WTC11 (cell line): ENCODE measurements at regions not wholly inside any gene's neighbourhood (a gene's known extent, or its start where the extent isn't known, plus 50 kb on each side); places are given as distances from the start of the nearest gene placed in this dataset.

Source experiments
- ATAC-seq: fragments of 200-7000 bp; cut with Tn5 transposase; 2 replicates; pipeline ENCODE4 v1.10.0; 2021; ENCODE audit warnings: mild to moderate bottlenecking, moderate library complexity
- CTCF ChIA-PET: fragments of 300-600 bp; sonication (Branson Sonifier 250); formaldehyde crosslinking; loops from one replicate; lab custom pipeline; 2021; ENCODE audit warnings: antibody characterized with exemption; lab: Charles Lee
- POLR2A ChIA-PET: fragments of 350-600 bp; sonication (Branson Sonifier 250); formaldehyde crosslinking; loops from one replicate; lab custom pipeline; 2021; ENCODE audit warnings: antibody characterized with exemption; lab: Charles Lee
- DNase-seq: peaks from one replicate; pipeline ENCODE4 v3.0.0; 2021; ENCODE audit warnings: low spot score
- H3K27ac Mint-ChIP-seq: 2 replicates; pipeline ENCODE4 v1.8.0; 2021; ENCODE audit warnings: mixed read lengths
- H3K27me3 Mint-ChIP-seq: 2 replicates; pipeline ENCODE4 v1.8.0; 2021; ENCODE audit warnings: low read depth, mild to moderate bottlenecking, moderate library complexity, mixed read lengths
- H3K36me3 Mint-ChIP-seq: 2 replicates; pipeline ENCODE4 v1.8.0; 2021; ENCODE audit warnings: mixed read lengths
- H3K4me1 Mint-ChIP-seq: 2 replicates; pipeline ENCODE4 v1.8.0; 2022; ENCODE audit warnings: mixed read lengths
- H3K4me3 Mint-ChIP-seq: 2 replicates; pipeline ENCODE4 v1.8.0; 2021; ENCODE audit warnings: mild to moderate bottlenecking, moderate library complexity, mixed read lengths
- H3K9me3 Mint-ChIP-seq: 2 replicates; pipeline ENCODE4 v1.8.0; 2021; ENCODE audit warnings: mixed read lengths
- CDX4 ChIP-seq: fragments of 250-450 bp; sonication (Bioruptor Pico); IDR thresholded peaks from 2 replicates; pipeline ENCODE4 v1.9.0; 2021; ENCODE audit warnings: moderate library complexity, mild to moderate bottlenecking, inconsistent platforms, borderline replicate concordance
- CREM ChIP-seq: sonication (generic); formaldehyde crosslinking; IDR thresholded peaks from 2 replicates; pipeline ENCODE4 v1.8.1; 2022; ENCODE audit warnings: mild to moderate bottlenecking, missing genetic modification reagents, moderate library complexity
- E2F4 ChIP-seq: sonication (generic); formaldehyde crosslinking; IDR thresholded peaks from 2 replicates; pipeline ENCODE4 v1.8.1; 2022; ENCODE audit warnings: low read depth, mild to moderate bottlenecking, moderate library complexity, missing genetic modification reagents, borderline replicate concordance
- E2F5 ChIP-seq: sonication (generic); formaldehyde crosslinking; IDR thresholded peaks from 2 replicates; pipeline ENCODE4 v1.8.1; 2022; ENCODE audit warnings: mild to moderate bottlenecking, moderate library complexity, missing genetic modification reagents
- ELF4 ChIP-seq: sonication (generic); formaldehyde crosslinking; IDR thresholded peaks from 2 replicates; pipeline ENCODE4 v1.8.1; 2022; ENCODE audit warnings: low read depth, mild to moderate bottlenecking, moderate library complexity, missing genetic modification reagents
- ESRRA ChIP-seq: sonication (generic); formaldehyde crosslinking; IDR thresholded peaks from 2 replicates; pipeline ENCODE4 v1.8.1; 2022; ENCODE audit warnings: mild to moderate bottlenecking, missing genetic modification reagents, borderline replicate concordance
- ETV6 ChIP-seq: sonication (generic); formaldehyde crosslinking; IDR thresholded peaks from 2 replicates; pipeline ENCODE4 v1.8.1; 2022; ENCODE audit warnings: mild to moderate bottlenecking, missing genetic modification reagents
- FOXP1 ChIP-seq: sonication (generic); formaldehyde crosslinking; IDR thresholded peaks from 2 replicates; pipeline ENCODE4 v1.8.0; 2022; ENCODE audit warnings: missing genetic modification reagents, mild to moderate bottlenecking, moderate library complexity, borderline replicate concordance
- GRHL2 ChIP-seq: fragments of 250-450 bp; sonication (Bioruptor Pico); IDR thresholded peaks from 2 replicates; pipeline ENCODE4 v1.8.0; 2022; ENCODE audit warnings: mild to moderate bottlenecking, moderate library complexity; ENCODE audit not compliant: insufficient replicate concordance, severe bottlenecking
- JUN ChIP-seq: sonication (generic); formaldehyde crosslinking; IDR thresholded peaks from 2 replicates; pipeline ENCODE4 v1.8.0; 2023; ENCODE audit warnings: mild to moderate bottlenecking, missing genetic modification reagents
- KAT7 ChIP-seq: sonication (generic); formaldehyde crosslinking; IDR thresholded peaks from 2 replicates; pipeline ENCODE4 v1.8.1; 2023; ENCODE audit warnings: missing genetic modification reagents, mild to moderate bottlenecking, borderline replicate concordance
- MLX ChIP-seq: sonication (generic); formaldehyde crosslinking; IDR thresholded peaks from 2 replicates; pipeline ENCODE4 v1.8.1; 2023; ENCODE audit warnings: mild to moderate bottlenecking, missing genetic modification reagents, moderate library complexity
- NFATC4 ChIP-seq: fragments of 250-450 bp; sonication (Bioruptor Pico); IDR thresholded peaks from 2 replicates; pipeline ENCODE4 v1.9.0; 2021; ENCODE audit warnings: mild to moderate bottlenecking
- NFE2L1 ChIP-seq: sonication (generic); formaldehyde crosslinking; IDR thresholded peaks from 2 replicates; pipeline ENCODE4 v1.8.1; 2023; ENCODE audit warnings: missing genetic modification reagents
- SMAD3 ChIP-seq: sonication (generic); formaldehyde crosslinking; IDR thresholded peaks from 2 replicates; pipeline ENCODE4 v1.8.0; 2022; ENCODE audit warnings: missing genetic modification reagents, mild to moderate bottlenecking, borderline replicate concordance
- ZNF121 ChIP-seq: sonication (generic); formaldehyde crosslinking; IDR thresholded peaks from 2 replicates; pipeline ENCODE4 v1.8.0; 2023; ENCODE audit warnings: missing genetic modification reagents
- ZNF232 ChIP-seq: sonication (generic); formaldehyde crosslinking; IDR thresholded peaks from 2 replicates; pipeline ENCODE4 v1.8.0; 2022; ENCODE audit warnings: mild to moderate bottlenecking, missing genetic modification reagents
- ZNF317 ChIP-seq: sonication (generic); formaldehyde crosslinking; IDR thresholded peaks from 2 replicates; pipeline ENCODE4 v1.8.1; 2023; ENCODE audit warnings: low read depth, mild to moderate bottlenecking, moderate library complexity, missing genetic modification reagents, borderline replicate concordance
- ZNF396 ChIP-seq: fragments of 250-450 bp; sonication (Bioruptor Pico); IDR thresholded peaks from 2 replicates; pipeline ENCODE4 v1.8.0; 2021; ENCODE audit warnings: mild to moderate bottlenecking, moderate library complexity, borderline replicate concordance
- TF ChIP-seq, protein P1 (sequence below): sonication (generic); formaldehyde crosslinking; IDR thresholded peaks from 2 replicates; pipeline ENCODE4 v1.8.1; 2023; ENCODE audit warnings: mild to moderate bottlenecking, missing genetic modification reagents
- TF ChIP-seq, protein P2 (sequence below): sonication (generic); formaldehyde crosslinking; IDR thresholded peaks from 2 replicates; pipeline ENCODE4 v1.8.0; 2022; ENCODE audit warnings: mild to moderate bottlenecking, missing genetic modification reagents
- TF ChIP-seq, protein P3 (sequence below): fragments of 250-450 bp; sonication (Bioruptor Pico); IDR thresholded peaks from 2 replicates; pipeline ENCODE4 v1.9.0; 2021; ENCODE audit warnings: mild to moderate bottlenecking
- TF ChIP-seq, protein P4 (sequence below): sonication (generic); formaldehyde crosslinking; IDR thresholded peaks from 2 replicates; pipeline ENCODE4 v1.8.1; 2022; ENCODE audit warnings: low read depth, missing genetic modification reagents, borderline replicate concordance
- TF ChIP-seq, protein P5 (sequence below): sonication (generic); formaldehyde crosslinking; IDR thresholded peaks from 2 replicates; pipeline ENCODE4 v1.8.0; 2022; ENCODE audit warnings: mild to moderate bottlenecking, missing genetic modification reagents

DNA sequence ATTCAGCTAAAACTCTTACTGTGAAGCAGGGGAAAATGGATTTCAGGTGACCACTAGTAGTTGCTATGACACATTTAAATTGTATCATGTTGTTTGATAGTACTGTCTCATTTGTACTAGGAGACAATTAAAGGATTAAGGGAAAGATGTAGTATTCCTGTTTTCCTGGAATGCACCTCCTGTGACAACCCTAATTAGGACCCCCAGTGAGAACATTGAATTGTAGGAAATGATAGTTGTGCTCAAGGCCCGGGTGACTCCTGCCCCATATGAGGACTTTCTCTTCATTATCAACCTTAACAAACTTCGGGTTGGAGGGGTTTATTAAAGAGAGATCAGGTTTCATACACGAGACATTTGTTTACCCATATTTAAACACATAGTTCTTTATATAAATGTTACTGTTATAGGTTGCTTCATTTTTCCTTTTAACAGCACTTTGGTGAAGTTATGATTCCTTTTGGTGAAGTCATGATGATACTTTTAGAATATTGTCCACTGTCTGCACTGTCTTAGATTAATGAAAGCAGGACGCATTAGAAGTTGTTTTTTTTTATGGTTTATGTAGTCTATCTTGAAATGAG is 392.6 kb upstream of the NAALADL2 start:
- ChIA-PET CTCF (no interaction called here), POLR2A (no interaction called here)
- Mint-ChIP-seq H3K9me3 (peaks cover 3% of the 10 kb centered on the region; the same call in 1 of the 2 replicates), H3K4me3 (no peak overlapping the region), H3K36me3 (0 out of 2 replicates have a peak, but pooled peaks cover 8% of the 10 kb centered on the region)
- TF ChIP-seq JUN (CRISPR knock-in tag) (no peak), ZNF232 (no peak), ZNF396 (CRISPR knock-in tag) (no peak), GRHL2 (no peak), FOXP1 (CRISPR knock-in tag) (no peak), KAT7 (CRISPR knock-in tag) (no peak), ELF4 (CRISPR knock-in tag) (no peak)
- TF ChIP-seq, all 79 proteins: peak for 0
- ATAC-seq = peak; percentile 28
- Mint-ChIP-seq H3K27ac (peak overlapping the region; percentile 72; the same call in 1 of the 2 replicates), H3K27me3 (no peaks in the 10 kb centered on the region), H3K4me1 (peaks cover 31% of the 10 kb centered on the region)
- no peak for DNase-seq

GRCh38 chr3:174477491-174477890 is 381.6 kb upstream of the NAALADL2 start:
- Mint-ChIP-seq H3K27me3 (no peaks in the 10 kb centered on the region), H3K27ac (no peak overlapping the region), H3K9me3 (no peaks in the 10 kb centered on the region), H3K36me3 (no peaks in the 10 kb centered on the region), H3K4me1 (peaks cover 9% of the 10 kb centered on the region), H3K4me3 (no peak overlapping the region)
- ChIA-PET CTCF (no interaction called here), POLR2A (no interaction called here)
- ATAC-seq = no peak
- DNase-seq = no peak
- TF ChIP-seq E2F5 (CRISPR knock-in tag) (no peak), NFE2L1 (CRISPR knock-in tag) (no peak), ZNF317 (CRISPR knock-in tag) (no peak), NFATC4 (CRISPR knock-in tag) (no peak), ETV6 (CRISPR knock-in tag) (no peak), SMAD3 (CRISPR knock-in tag) (no peak), ZNF121 (CRISPR knock-in tag) (no peak), ESRRA (CRISPR knock-in tag) (no peak), MLX (no peak), FOXP1 (CRISPR knock-in tag) (no peak), CREM (CRISPR knock-in tag) (no peak), ELF4 (CRISPR knock-in tag) (no peak), CDX4 (CRISPR knock-in tag) (no peak), E2F4 (CRISPR knock-in tag) (no peak)
- TF ChIP-seq, protein P1, sequence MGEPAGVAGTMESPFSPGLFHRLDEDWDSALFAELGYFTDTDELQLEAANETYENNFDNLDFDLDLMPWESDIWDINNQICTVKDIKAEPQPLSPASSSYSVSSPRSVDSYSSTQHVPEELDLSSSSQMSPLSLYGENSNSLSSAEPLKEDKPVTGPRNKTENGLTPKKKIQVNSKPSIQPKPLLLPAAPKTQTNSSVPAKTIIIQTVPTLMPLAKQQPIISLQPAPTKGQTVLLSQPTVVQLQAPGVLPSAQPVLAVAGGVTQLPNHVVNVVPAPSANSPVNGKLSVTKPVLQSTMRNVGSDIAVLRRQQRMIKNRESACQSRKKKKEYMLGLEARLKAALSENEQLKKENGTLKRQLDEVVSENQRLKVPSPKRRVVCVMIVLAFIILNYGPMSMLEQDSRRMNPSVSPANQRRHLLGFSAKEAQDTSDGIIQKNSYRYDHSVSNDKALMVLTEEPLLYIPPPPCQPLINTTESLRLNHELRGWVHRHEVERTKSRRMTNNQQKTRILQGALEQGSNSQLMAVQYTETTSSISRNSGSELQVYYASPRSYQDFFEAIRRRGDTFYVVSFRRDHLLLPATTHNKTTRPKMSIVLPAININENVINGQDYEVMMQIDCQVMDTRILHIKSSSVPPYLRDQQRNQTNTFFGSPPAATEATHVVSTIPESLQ (CRISPR knock-in tag) = no peak
- TF ChIP-seq, protein P2, sequence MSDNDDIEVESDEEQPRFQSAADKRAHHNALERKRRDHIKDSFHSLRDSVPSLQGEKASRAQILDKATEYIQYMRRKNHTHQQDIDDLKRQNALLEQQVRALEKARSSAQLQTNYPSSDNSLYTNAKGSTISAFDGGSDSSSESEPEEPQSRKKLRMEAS (CRISPR knock-in tag) = no peak
- TF ChIP-seq, protein P3, sequence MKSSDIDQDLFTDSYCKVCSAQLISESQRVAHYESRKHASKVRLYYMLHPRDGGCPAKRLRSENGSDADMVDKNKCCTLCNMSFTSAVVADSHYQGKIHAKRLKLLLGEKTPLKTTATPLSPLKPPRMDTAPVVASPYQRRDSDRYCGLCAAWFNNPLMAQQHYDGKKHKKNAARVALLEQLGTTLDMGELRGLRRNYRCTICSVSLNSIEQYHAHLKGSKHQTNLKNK (CRISPR knock-in tag) = no peak
- TF ChIP-seq, protein P4, sequence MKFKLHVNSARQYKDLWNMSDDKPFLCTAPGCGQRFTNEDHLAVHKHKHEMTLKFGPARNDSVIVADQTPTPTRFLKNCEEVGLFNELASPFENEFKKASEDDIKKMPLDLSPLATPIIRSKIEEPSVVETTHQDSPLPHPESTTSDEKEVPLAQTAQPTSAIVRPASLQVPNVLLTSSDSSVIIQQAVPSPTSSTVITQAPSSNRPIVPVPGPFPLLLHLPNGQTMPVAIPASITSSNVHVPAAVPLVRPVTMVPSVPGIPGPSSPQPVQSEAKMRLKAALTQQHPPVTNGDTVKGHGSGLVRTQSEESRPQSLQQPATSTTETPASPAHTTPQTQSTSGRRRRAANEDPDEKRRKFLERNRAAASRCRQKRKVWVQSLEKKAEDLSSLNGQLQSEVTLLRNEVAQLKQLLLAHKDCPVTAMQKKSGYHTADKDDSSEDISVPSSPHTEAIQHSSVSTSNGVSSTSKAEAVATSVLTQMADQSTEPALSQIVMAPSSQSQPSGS = no peak
- TF ChIP-seq, protein P5, sequence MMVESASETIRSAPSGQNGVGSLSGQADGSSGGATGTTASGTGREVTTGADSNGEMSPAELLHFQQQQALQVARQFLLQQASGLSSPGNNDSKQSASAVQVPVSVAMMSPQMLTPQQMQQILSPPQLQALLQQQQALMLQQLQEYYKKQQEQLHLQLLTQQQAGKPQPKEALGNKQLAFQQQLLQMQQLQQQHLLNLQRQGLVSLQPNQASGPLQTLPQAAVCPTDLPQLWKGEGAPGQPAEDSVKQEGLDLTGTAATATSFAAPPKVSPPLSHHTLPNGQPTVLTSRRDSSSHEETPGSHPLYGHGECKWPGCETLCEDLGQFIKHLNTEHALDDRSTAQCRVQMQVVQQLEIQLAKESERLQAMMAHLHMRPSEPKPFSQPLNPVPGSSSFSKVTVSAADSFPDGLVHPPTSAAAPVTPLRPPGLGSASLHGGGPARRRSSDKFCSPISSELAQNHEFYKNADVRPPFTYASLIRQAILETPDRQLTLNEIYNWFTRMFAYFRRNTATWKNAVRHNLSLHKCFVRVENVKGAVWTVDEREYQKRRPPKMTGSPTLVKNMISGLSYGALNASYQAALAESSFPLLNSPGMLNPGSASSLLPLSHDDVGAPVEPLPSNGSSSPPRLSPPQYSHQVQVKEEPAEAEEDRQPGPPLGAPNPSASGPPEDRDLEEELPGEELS (CRISPR knock-in tag) = no peak
